HG02763 (cell line): ENCODE measurements at regions not wholly inside any gene's neighbourhood (a gene's known extent, or its start where the extent isn't known, plus 50 kb on each side); places are given as distances from the start of the nearest gene placed in this dataset.

Experiments
- ATAC-seq: cut with Tn5 transposase; IDR thresholded peaks from one replicate; pipeline ENCODE4 v1.9.1; 2021; ENCODE audit warnings: mild to moderate bottlenecking, moderate library complexity; ENCODE audit not compliant: unreplicated experiment

- ATAC-seq, result no peak
Measured at GRCh38 chr17:79298799-79299198, 224.2 kb downstream of the ENGASE start.

GRCh38 chr17:79296243-79296642 lies 221.6 kb downstream of the ENGASE start:
- no peak for ATAC-seq

- ATAC-seq, result no peak
Measured at GRCh38 chr17:79295307-79295706, 220.7 kb downstream of the ENGASE start.

- ATAC-seq, result no peak
Measured at GRCh38 chr17:79294459-79295071, 219.9 kb downstream of the ENGASE start.

GRCh38 chr17:79292501-79292900 lies 217.9 kb downstream of the ENGASE start:
- no peak for ATAC-seq

GRCh38 chr17:79291391-79291790 lies 216.8 kb downstream of the ENGASE start:
- ATAC-seq, result no peak

GRCh38 chr17:79290726-79291125 lies 216.1 kb downstream of the ENGASE start:
- no peak for ATAC-seq

- ATAC-seq, result no peak
Measured at GRCh38 chr17:79288950-79289349, 214.3 kb downstream of the ENGASE start.

- ATAC-seq, result no peak
Measured at GRCh38 chr17:79286440-79286839, 211.8 kb downstream of the ENGASE start.

- no peak for ATAC-seq
Measured at GRCh38 chr17:79285973-79286372, 211.3 kb downstream of the ENGASE start.

- ATAC-seq, result no peak
Measured at GRCh38 chr17:79282294-79282693, 207.7 kb downstream of the ENGASE start.

- no peak for ATAC-seq
Measured at GRCh38 chr17:79281803-79282202, 207.2 kb downstream of the ENGASE start.

GRCh38 chr17:79280866-79281572 lies 206.4 kb downstream of the ENGASE start:
- ATAC-seq, result no peak

- no peak for ATAC-seq
Measured at GRCh38 chr17:79280010-79280409, 205.4 kb downstream of the ENGASE start.

GRCh38 chr17:79279320-79279719 lies 204.7 kb downstream of the ENGASE start:
- no peak for ATAC-seq

- ATAC-seq, result no peak
Measured at GRCh38 chr17:79276821-79277220, 202.2 kb downstream of the ENGASE start.

GRCh38 chr17:79273660-79274059 lies 199.0 kb downstream of the ENGASE start:
- ATAC-seq, result no peak

- ATAC-seq, result no peak
Measured at GRCh38 chr17:79272666-79273219, 198.1 kb downstream of the ENGASE start.

GRCh38 chr17:79272220-79272619 lies 197.6 kb downstream of the ENGASE start:
- ATAC-seq, result no peak

- no peak for ATAC-seq
Measured at GRCh38 chr17:79269620-79270019, 195.0 kb downstream of the ENGASE start.

- ATAC-seq, result no peak
Measured at GRCh38 chr17:79263191-79263590, 188.6 kb downstream of the ENGASE start.

GRCh38 chr17:79262624-79263023 lies 188.0 kb downstream of the ENGASE start:
- no peak for ATAC-seq
